GM18951 (cell line): ENCODE measurements at regions not wholly inside any gene's neighbourhood (a gene's known extent, or its start where the extent isn't known, plus 50 kb on each side); places are given as distances from the start of the nearest gene placed in this dataset.

Experiments
- POLR2A ChIP-seq: IDR thresholded peaks from 4 replicates; pipeline ENCODE4 v1.6.1; 2011; ENCODE audit warnings: mild to moderate bottlenecking; ENCODE audit not compliant: insufficient read length, insufficient read depth; ENCODE audit errors: extremely low read depth
- in situ Hi-C: fragments of 300-500 bp; cut with MboI; formaldehyde crosslinking; loops from one replicate; pipeline ENCODE4 v1.12.0; 2022; ENCODE audit warnings: low sequenced_read_pairs, mixed read lengths, inconsistent platforms; ENCODE audit not compliant: unreplicated experiment

GRCh38 chr2:142786918-142787702, 90.4 kb upstream of the KYNU start:
- in situ Hi-C loops, result no loop called here
- TF ChIP-seq POLR2A, result no peak

DNA sequence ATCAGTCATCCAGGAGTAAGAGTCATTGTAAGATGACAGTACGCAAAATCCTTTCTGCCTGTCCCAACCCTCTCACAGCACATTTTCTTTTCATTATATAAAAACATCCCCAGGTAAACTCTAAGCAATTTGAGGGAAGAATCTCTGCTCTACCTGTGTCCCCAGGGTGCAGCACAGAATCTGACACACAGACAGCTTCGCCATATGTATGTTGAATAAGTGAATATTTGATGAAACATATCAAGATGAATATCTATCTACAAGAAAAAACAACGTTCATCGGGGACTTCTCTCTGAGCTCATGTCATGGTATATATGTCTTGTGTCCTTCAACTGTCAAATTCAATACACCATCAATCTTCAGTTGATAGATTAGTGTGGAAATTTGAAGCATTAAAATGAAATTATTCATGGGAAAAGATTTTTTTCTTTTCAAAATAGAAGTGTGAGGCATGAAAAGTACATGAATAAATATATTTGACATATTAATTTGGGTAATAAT, 94.5 kb upstream of the KYNU start:
- in situ Hi-C loops, result no loop called here
- no peak for TF ChIP-seq POLR2A

DNA sequence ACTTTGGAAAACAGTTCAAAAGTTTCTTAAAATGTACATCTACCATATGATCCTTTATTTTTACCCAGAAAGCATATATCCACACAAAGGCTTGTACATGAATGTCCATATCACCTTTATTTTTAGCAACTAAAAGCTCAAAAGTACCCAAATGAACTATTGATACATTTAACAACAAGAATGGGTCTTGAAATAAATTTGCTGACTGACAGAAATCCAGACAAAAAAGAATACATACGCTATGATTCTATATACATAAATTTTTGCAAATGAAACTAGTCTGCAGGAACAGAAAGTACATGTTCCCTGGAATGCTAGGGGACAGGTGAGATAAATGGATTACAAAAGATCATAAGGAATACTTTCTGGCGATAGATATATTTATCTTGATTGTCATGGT, 96.3 kb upstream of the KYNU start:
- no peak for TF ChIP-seq POLR2A
- in situ Hi-C loops, result no loop called here

- in situ Hi-C loops, result no loop called here
- no peak for TF ChIP-seq POLR2A
Measured at GRCh38 chr2:142778289-142778688, 99.2 kb upstream of the KYNU start.

DNA sequence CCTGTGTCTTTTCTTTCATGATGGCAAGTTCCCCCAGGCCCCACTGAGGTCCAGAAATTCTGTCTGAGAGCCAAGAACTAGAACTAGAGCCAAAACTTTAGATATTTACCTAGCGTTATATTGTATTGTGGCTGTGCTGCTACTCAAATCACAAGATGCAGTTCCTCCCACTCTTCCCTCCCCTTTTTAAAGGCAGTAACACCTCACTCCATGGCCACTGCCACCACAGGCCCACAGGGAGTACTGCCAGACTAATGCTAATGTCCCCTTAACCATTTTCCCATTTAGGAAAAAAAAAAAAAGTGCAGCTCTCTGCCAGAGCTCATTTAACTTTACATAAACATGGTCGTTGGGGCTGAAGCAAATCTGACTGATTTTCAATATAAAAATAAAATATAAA, 99.7 kb upstream of the KYNU start:
- no peak for TF ChIP-seq POLR2A
- in situ Hi-C loops, result no loop called here

- no peak for TF ChIP-seq POLR2A
- in situ Hi-C loops, result no loop called here
Measured at GRCh38 chr2:142769761-142770160, 107.7 kb upstream of the KYNU start.

- in situ Hi-C loops, result no loop called here
- TF ChIP-seq POLR2A, result no peak
Measured at GRCh38 chr2:142767847-142768246, 109.6 kb upstream of the KYNU start.

DNA sequence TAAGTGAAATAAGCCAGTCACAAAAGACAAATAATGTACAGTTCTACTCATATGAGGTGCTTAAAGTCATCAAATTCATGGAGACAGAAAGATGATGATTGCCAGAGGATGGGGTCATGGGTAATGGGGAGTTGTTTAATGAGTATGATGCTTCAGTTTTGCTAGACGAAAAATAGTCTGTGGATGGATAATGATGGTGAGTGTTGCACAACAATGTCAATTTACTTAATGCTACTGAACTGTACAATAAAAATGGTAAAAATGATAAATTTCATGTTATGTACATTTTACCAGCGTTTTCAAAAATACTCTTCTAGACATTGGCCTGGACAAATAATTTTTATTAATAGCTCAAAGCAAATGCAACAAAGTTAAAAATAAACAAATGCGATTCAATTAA, 118.5 kb upstream of the KYNU start:
- in situ Hi-C loops, result no loop called here
- no peak for TF ChIP-seq POLR2A

DNA sequence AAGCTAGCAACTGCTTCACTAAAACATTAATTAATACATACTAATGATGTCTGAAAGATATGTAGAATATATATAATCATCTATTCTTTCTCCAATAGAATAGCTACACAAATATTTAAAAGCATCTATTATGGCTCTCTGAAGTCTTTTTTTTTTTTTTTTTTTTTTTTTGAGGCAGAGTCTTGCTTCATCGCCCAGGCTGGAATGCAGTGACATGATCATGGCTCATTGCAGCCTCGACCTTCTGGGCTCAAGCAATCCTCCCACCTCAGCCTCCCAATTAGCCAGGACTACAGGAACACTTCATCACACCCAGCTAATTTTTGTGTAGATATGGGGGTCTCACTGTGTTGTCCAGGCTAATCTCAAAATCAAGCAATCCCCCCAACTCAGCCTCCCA, 120.4 kb upstream of the KYNU start:
- TF ChIP-seq POLR2A, result no peak
- in situ Hi-C loops, result no loop called here

- no peak for TF ChIP-seq POLR2A
- in situ Hi-C loops, result no loop called here
Measured at GRCh38 chr2:142756430-142756829, 121.0 kb upstream of the KYNU start.

GRCh38 chr2:142755191-142755590, 122.3 kb upstream of the KYNU start:
- no peak for TF ChIP-seq POLR2A
- in situ Hi-C loops, result no loop called here

- in situ Hi-C loops, result no loop called here
- no peak for TF ChIP-seq POLR2A
Measured at GRCh38 chr2:142754182-142754581, 123.3 kb upstream of the KYNU start.

GRCh38 chr2:142750858-142751257, 126.6 kb upstream of the KYNU start:
- no peak for TF ChIP-seq POLR2A

GRCh38 chr2:142748559-142749099, 128.8 kb upstream of the KYNU start:
- TF ChIP-seq POLR2A, result no peak
- in situ Hi-C loops, result no loop called here

More at GRCh38 chr2:142750858-142751257, 126.6 kb upstream of the KYNU start:
- in situ Hi-C loops, result no loop called here

DNA sequence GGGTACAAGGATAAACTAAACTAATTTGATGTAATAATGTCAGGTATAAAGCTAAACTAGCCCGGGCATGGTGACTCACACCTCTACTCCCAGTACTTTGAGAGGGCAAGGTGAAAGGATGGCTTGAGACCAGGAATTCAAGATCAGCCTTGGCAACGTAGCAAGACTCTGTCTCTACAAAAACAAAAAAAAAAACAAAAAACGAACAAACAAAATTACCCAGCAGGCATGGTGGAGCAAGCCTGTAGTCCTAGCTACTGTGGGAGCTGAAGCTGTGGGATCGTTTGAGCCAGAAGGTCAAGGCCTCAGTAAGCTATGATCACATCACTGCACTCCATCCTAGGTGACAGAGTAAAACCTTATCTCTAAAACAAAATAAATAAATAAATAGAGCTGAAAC, 131.8 kb upstream of the KYNU start:
- in situ Hi-C loops, result no loop called here
- no peak for TF ChIP-seq POLR2A
